NCI-H2081 (cell line): ENCODE measurements at regions not wholly inside any gene's neighbourhood (a gene's known extent, or its start where the extent isn't known, plus 50 kb on each side); places are given as distances from the start of the nearest gene placed in this dataset.

ENCODE experiments used
- DNase-seq, 2 experiments: peaks; one replicate each; lab custom pipeline; 2025; lab: John Stamatoyannopoulos, UW

GRCh38 chr13:74084375-74084935 is 49.7 kb downstream of the KLF12 start:
- DNase-seq, result no peak

- DNase-seq, result no peak
These were observed 51.5 kb downstream of the KLF12 start for GRCh38 chr13:74082741-74083160.

GRCh38 chr13:74080762-74081161 is 53.4 kb downstream of the KLF12 start:
- DNase-seq, result no peak

GRCh38 chr13:74077792-74078191 is 56.4 kb downstream of the KLF12 start:
- no peak for DNase-seq

- no peak for DNase-seq
These were observed 56.8 kb downstream of the KLF12 start for GRCh38 chr13:74077375-74077774.

DNA sequence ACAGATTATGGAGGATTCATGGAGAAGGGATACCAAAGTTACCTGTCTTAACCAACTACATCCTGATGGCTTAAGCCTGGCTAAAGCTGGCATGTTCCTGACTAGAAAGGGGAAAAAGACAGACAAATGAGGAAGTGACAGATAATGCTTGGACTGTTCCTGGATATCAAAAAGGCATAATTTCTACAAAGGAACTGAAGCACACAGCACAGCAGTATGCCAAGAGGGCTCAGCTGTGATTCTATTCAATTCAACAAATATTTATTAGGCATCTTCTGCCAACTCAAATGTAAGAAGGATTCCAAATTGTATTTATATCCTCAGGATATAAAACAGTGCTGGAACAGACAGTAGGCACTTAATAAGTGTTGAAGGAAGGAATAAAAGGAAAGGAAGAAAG is 59.5 kb downstream of the KLF12 start:
- no peak for DNase-seq

- DNase-seq, result no peak
These were observed 60.9 kb downstream of the KLF12 start for GRCh38 chr13:74073274-74073673.

DNA sequence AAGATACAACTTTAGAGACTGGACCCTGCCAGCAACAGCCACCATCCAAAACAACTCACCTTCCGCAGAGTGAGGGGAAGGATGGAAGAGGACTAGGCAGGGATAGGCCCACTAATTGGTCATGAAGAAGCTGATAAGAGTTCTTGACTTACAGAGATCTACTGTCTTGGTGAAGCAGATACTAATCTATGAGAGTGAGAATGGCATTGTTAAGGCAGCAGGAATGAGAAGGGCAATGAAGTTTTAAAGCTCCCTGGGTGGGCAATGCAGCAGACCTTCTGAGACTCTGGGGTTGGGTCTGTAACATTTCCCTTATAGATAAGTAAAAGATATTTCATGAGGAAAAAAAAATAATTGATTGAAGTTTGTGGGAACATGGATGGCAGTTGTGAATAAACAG is 63.7 kb downstream of the KLF12 start:
- no peak for DNase-seq

GRCh38 chr13:74070065-74070464 is 64.1 kb downstream of the KLF12 start:
- no peak for DNase-seq

GRCh38 chr13:74068471-74068870 is 65.7 kb downstream of the KLF12 start:
- no peak for DNase-seq

- no peak for DNase-seq
These were observed 66.4 kb downstream of the KLF12 start for GRCh38 chr13:74067818-74068217.

GRCh38 chr13:74066937-74067336 is 67.3 kb downstream of the KLF12 start:
- DNase-seq, result no peak

GRCh38 chr13:74064805-74065312 is 69.3 kb downstream of the KLF12 start:
- no peak for DNase-seq

DNA sequence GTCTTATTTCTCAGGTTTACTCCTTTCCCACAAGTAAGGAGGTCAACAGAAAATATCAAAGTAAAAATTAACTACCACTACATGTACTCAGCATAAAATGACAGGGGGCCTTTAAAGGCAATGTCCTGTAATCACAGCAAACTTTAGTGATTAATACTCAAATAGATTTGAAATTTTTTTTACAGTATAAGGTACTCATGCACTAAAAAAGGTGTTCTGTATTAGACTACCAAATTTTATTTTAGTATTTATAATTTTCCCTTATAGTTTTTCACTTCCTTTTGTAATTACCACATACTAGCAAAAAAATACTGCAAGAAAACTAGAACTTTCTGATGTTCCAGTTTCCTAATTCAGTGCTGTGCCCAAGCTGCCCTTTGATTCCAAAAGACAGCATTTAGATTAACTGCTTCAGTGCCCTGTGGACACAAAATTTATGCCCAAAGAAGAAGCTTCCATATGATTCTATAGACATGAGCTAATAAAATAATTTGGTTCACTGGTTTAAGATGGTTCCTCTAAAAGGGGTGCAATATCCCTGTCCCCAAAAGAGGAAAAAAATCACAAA is 70.6 kb downstream of the KLF12 start:
- DNase-seq, result no peak

GRCh38 chr13:74062933-74063332 is 71.3 kb downstream of the KLF12 start:
- DNase-seq, result no peak

DNA sequence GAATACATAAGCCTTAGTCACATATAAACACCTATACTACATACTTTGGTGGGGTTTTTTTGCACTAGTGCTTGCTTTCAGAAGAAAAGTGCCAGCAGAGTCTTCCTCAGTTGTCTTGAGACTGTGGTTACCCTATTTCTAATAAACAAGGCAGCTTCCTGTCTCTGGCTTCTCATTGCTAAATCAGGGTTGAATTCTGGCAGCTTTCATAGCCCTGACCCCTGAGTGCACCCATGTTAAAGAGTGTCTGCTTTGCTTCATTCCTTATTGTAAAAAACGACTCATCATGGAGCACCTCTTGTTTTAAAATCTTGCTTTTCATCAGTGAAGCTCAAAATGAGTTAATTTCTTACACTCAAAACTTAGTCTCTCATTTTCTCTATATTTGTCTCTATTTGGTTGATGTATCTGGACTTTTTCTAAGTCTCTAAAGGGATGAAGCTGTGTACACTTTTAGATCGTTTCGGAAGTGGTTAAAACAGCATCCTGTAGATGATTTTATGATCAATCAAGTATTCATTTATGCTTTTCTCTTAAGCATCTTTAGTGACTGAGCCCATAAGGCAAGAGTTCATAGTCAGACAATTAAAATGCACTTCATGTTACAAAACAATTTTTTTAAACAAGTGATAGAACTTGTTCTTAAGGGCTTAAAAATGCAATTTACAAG is 72.1 kb downstream of the KLF12 start:
- no peak for DNase-seq

- peak; percentile 1 to 7 for DNase-seq
These were observed 77.2 kb downstream of the KLF12 start for GRCh38 chr13:74056801-74057542.

- no peak for DNase-seq
These were observed 81.7 kb downstream of the KLF12 start for GRCh38 chr13:74052402-74052928.

DNA sequence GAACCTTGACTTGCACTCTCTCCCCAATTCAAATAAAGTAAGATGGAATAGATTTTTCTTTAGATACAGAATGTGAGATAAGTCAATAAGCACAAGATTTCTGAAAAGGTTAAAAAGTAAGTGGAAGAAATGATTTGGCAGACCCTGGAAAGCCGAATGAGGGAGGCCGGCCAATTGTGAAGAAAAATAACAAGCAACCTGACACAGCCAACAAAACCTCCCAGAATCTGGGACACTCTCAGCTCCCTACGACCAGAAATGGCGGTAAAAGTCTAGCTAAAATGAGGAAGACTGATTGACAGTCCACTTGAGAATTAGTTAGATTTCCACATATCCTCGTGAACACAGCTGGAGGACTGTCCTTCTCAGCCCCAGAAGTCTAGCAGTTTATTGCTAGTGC is 85.4 kb downstream of the KLF12 start:
- DNase-seq, result no peak

DNA sequence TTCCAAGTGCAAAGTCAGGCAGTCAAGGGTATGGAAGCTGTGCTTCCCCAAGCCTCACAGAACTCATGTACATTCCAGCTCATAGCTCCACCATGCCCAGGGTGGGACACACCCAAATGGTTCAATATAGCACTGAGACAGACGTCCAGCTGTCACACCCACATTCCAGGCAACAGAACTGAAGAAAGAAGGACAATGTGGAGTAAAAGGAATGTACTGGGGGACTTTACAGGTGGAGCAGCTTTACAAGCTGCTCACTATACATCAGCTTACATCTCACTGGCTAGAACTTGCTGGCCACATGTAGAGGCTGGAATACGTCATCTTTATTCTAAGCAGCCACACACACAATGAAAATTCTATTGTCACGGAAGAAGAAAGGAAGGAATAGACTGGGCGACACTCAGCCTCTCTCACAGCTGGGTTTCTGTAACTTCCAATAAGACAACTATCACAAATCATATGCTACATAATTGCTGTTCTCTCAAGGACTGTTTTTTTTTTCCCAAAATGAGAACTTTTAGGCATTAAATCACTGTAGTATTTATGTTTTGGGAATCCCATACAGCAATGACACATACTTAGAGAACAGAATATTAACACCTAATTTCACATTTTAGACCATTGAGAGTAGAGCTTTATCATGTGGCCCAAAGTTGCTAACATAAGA is 86.1 kb downstream of the KLF12 start:
- DNase-seq, result no peak

GRCh38 chr13:74046431-74046830 is 87.8 kb downstream of the KLF12 start:
- no peak for DNase-seq

GRCh38 chr13:74045583-74045982 is 88.6 kb downstream of the KLF12 start:
- no peak for DNase-seq
